Adrenal gland (tissue), 9 donors: ENCODE measurements at regions not wholly inside any gene's neighbourhood (a gene's known extent, or its start where the extent isn't known, plus 50 kb on each side); places are given as distances from the start of the nearest gene placed in this dataset.

Source experiments
- DNase-seq, 7 donors: peaks; one replicate each; pipeline ENCODE4 v3.0.0-alpha.2; 2019 to 2020
- H3K27ac ChIP-seq, 5 donors: fragments of 200-600 bp; sonication (generic) in 4 of 5; 1 replicate in 3 of 5; 2 replicates in 2 of 5; pipeline versions ENCODE4 v1.5.1 to v1.8.0; 2016 to 2020; ENCODE audit warnings: mild to moderate bottlenecking in 1 of 5
- H3K27me3 ChIP-seq: fragments of 200-600 bp; 2 replicates; pipeline ENCODE4 v1.8.0; 2021
- H3K36me3 ChIP-seq, 2 donors: fragments of 200-600 bp; replicated peaks in 1 of 2; 1 replicate in 1 of 2; 2 replicates in 1 of 2; pipeline versions ENCODE4 v1.5.1 to v1.8.0; 2018 to 2022
- H3K4me1 ChIP-seq, 2 donors: fragments of 200-600 bp; replicated peaks in 1 of 2; 1 replicate in 1 of 2; 2 replicates in 1 of 2; pipeline versions ENCODE4 v1.5.1 to v1.8.0; 2018 to 2021
- H3K4me3 ChIP-seq, 4 donors: fragments of 200-600 bp; sonication (generic) in 3 of 4; one replicate each; pipeline ENCODE4 v1.5.1; 2016 to 2018
- H3K9me3 ChIP-seq, 3 donors: fragments of 200-600 bp; sonication (generic) in 1 of 3; replicated peaks in 1 of 3; 1 replicate in 2 of 3; 2 replicates in 1 of 3; pipeline versions ENCODE4 v1.5.1 to v1.8.0; 2016 to 2021
- POLR2A ChIP-seq, 2 donors: fragments of 450-650 bp; IDR thresholded peaks; one replicate each; pipeline ENCODE4 v1.6.1; 2017; ENCODE audit warnings: antibody characterized with exemption in 2 of 2, mild to moderate bottlenecking in 2 of 2, moderate library complexity in 1 of 2
- WGBS, 4 donors: extraction: QIAGEN DNeasy Blood & Tissue Kit in 2 of 4; methylation state at CpG; one replicate each; pipeline versions ENCODE4 v1.1.5 to v1.1.7; 2013 to 2017; 5-methylcytosine and 5-hydroxymethylcytosine counted together
- intact Hi-C, 2 donors: fragments of 100-400 bp; cut with DNase I; formaldehyde crosslinking; loops; one replicate each; pipeline versions ENCODE4 v1.14.1 to v1.15.0; 2022 to 2023
- TF ChIP-seq, protein P1 (sequence below), 6 experiments: fragments of 450-650 bp in 4 of 6; fragments of 200-600 bp in 2 of 6; sonication (generic) in 1 of 6; IDR thresholded peaks; 1 replicate in 5 of 6; 2 replicates in 1 of 6; pipeline versions ENCODE4 v1.5.1 to v1.8.0; 2016 to 2021; ENCODE audit warnings: antibody characterized with exemption in 6 of 6, mild to moderate bottlenecking in 2 of 6, moderate library complexity in 1 of 6
- donor health status: healthy with polysubstance abuse.
- donor health status: Bipolar disorder and iron deficiency.
- donor health status: DM: yes; HTN: yes; CAD: no.
- donor health status: DM: no; HTN: no; CAD: no.
- donor health status: DM: no; HTN: no; CAD: no.

DNA sequence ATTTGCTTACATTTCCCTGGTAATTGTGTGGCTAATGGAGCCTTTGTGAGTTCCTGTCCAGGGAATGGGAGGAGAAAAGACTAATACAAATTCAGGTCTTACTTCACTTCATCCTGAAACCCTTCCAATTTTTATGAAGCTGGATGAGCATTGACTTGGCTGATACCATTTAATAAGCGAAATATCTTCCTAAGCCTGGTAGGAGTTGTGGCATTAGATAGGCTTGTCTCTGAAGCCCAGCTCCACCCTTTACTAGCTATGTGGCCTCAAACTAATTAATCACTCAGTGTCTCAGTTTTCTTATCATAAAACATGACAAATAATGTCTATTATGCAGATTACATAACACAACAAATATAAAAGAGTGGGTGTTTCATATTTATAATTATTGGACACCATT, 106.3 kb downstream of the FGF9 start:
- no peak for DNase-seq

DNA sequence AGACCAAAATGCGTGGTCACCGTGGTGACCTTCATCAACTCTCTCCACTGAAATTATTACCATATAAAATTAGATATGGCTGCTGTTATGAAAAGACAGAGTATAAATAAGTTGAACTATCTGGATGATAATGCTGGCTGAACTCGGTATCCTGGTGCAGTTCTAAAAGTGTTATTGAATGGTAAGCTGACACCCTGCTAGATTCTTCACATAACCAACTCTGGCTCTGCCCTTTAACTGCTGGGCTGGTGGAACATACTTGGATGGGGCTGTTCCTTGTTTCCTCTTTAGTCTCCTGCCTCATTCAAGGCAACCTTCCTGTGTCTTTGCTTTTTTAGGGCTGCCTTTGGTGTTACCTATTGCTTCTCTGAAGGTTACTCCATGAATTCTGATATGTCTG, 106.9 kb downstream of the FGF9 start:
- no peak for DNase-seq
- H3K36me3 ChIP-seq, result no peaks in the 10 kb centered on the region
- no peak overlapping the region for H3K27ac ChIP-seq
- H3K27me3 ChIP-seq, result no peaks in the 10 kb centered on the region
- TF ChIP-seq, protein P1, sequence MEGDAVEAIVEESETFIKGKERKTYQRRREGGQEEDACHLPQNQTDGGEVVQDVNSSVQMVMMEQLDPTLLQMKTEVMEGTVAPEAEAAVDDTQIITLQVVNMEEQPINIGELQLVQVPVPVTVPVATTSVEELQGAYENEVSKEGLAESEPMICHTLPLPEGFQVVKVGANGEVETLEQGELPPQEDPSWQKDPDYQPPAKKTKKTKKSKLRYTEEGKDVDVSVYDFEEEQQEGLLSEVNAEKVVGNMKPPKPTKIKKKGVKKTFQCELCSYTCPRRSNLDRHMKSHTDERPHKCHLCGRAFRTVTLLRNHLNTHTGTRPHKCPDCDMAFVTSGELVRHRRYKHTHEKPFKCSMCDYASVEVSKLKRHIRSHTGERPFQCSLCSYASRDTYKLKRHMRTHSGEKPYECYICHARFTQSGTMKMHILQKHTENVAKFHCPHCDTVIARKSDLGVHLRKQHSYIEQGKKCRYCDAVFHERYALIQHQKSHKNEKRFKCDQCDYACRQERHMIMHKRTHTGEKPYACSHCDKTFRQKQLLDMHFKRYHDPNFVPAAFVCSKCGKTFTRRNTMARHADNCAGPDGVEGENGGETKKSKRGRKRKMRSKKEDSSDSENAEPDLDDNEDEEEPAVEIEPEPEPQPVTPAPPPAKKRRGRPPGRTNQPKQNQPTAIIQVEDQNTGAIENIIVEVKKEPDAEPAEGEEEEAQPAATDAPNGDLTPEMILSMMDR (IDR thresholded peaks at IDR 0.05), result no peak
- no peak for TF ChIP-seq POLR2A (IDR thresholded peaks at IDR 0.05)
- WGBS, 4 donors, result 53 to 74% (median 65%) methylated on average over 3 of the region's 3 CpGs
- no peak overlapping the region for H3K4me3 ChIP-seq
- no peaks in the 10 kb centered on the region for H3K4me1 ChIP-seq
- H3K9me3 ChIP-seq, result no peaks in the 10 kb centered on the region
- intact Hi-C loops, result no loop called here

More for the DNA sequence above, 106.3 kb downstream of the FGF9 start:
- Histone ChIP-seq H3K4me1 (no peaks in the 10 kb centered on the region), H3K36me3 (no peaks in the 10 kb centered on the region), H3K27ac (no peak overlapping the region), H3K9me3 (no peaks in the 10 kb centered on the region), H3K27me3 (no peaks in the 10 kb centered on the region), H3K4me3 (no peak overlapping the region)
- TF ChIP-seq, protein P1 (IDR thresholded peaks at IDR 0.05), result no peak
- TF ChIP-seq POLR2A (IDR thresholded peaks at IDR 0.05), result no peak
- 83 to 88% (median 85%) methylated on average over 1 of the region's 1 CpG for WGBS, 4 donors
- intact Hi-C loops, result no loop called here

DNA sequence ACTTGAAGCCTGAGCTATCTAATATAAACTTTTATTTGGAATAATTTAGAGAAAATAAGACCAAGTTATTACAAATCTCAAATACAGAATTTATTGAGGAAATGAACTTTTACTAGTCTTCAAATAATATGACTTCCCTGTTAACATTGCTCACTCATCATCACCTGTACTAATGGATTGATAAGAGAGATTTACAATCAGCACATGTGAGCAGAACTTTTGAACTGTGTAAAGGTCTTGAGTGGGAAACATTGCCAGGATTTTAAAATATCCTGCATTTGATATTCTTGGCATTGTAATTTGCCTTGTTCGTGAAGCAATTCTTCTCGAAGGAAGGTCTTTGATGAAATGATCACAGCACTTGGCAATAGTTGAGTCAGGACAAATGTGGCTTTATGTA, 111.9 kb downstream of the FGF9 start:
- no peak overlapping the region for H3K4me3 ChIP-seq
- H3K27me3 ChIP-seq, result no peaks in the 10 kb centered on the region
- H3K9me3 ChIP-seq, result no peaks in the 10 kb centered on the region
- WGBS, 4 donors, result 51 to 69% (median 59%) methylated on average over 2 of the region's 2 CpGs
- DNase-seq, result no peak
- TF ChIP-seq POLR2A (IDR thresholded peaks at IDR 0.05), result no peak
- TF ChIP-seq, protein P1 (IDR thresholded peaks at IDR 0.05), result no peak
- no peaks in the 10 kb centered on the region for H3K4me1 ChIP-seq
- intact Hi-C loops, result no loop called here
- H3K27ac ChIP-seq, result no peak overlapping the region
- H3K36me3 ChIP-seq, result no peaks in the 10 kb centered on the region

GRCh38 chr13:21785990-21786389, 115.1 kb downstream of the FGF9 start:
- no peaks in the 10 kb centered on the region for H3K9me3 ChIP-seq
- intact Hi-C loops, result no loop called here
- DNase-seq, result no peak
- no peak overlapping the region for H3K27ac ChIP-seq
- H3K4me3 ChIP-seq, result no peak overlapping the region
- WGBS, 4 donors, result 82 to 100% (median 92%) methylated on average over 2 of the region's 2 CpGs
- H3K4me1 ChIP-seq, result no peaks in the 10 kb centered on the region
- TF ChIP-seq, protein P1 (IDR thresholded peaks at IDR 0.05), result no peak
- no peak for TF ChIP-seq POLR2A (IDR thresholded peaks at IDR 0.05)
- no peaks in the 10 kb centered on the region for H3K27me3 ChIP-seq
- H3K36me3 ChIP-seq, result no peaks in the 10 kb centered on the region
